ENCODE measurements at regions not wholly inside any gene's neighbourhood (a gene's known extent, or its start where the extent isn't known, plus 50 kb on each side); places are given as distances from the start of the nearest gene placed in this dataset.

DNA sequence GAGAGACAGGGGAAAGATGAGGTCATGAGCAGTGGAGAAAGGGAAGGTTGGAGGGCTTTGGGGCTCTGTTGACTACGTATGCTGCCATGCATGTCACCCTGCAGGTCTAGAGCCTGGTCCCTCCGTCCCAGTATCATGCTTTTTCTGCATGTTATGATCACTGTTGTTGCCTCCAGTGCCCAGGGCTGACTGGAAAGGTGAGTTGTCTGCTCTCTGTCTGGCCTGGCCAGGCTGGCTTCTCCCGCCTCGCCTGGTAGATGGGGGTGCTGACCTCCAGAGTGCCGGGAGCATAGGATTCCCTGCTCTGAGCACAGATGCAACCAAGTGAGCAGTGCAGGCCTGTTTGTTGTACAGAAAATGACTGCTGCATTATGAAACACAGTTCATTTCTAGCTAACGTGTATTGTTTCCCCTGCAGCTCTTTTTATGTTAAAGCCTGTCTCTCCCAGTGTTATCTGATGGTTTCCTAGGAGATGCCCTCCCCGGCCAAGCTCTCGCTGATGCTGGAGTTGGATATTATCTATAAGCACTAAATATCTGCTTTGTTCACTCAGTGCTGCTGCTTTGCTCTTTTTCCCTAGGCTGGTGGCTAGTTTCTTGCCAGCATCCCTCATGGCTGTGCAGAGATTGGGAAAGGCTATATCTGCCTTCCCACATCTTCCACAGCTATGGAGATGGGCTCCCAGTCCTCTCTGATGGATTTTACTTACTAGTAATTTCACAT is 158.2 kb downstream of the TDRD15 start:
- no peak for DNase-seq (ENCODE audit: low spot score)

DNA sequence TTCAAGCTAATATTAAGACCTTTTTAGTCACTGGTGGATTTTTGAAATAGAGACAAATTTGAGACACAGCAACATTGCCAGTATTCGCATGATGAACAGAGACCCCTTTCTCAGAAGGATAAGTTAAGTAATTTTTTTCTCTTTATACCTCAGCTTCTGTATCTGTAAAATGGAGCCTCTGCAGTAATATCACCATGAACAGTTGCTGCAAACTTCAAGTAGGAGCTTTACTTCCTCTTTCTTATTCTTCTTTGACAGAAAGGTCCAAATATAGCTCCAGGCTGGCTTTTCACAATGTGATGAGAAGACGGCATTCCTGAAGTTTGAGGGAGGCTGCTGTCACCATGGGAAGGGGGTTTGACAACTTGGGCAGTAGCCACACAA is 158.7 kb downstream of the TDRD15 start:
- DNase-seq (ENCODE audit: low spot score) = no peak

DNA sequence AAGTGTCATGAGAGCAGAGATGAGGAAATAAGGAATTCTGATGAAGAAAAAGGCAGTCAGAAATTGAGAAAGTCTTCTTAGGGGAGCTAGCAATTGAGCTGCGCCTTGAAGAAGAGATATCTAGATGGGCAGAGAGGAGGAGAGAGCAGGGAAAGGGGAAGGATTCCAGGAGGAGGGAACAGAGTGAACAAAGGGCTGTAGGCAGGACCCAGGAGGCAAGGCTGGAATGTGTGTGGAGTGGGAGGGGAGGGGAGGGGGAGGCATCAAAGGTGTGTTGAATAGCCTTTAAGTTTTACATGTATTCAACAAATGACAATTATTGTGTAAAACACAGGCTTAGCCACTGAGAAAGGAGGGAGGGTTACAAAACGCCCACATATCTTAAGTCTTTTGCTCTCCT is 164.5 kb downstream of the TDRD15 start:
- DNase-seq (ENCODE audit: low spot score) = no peak

DNA sequence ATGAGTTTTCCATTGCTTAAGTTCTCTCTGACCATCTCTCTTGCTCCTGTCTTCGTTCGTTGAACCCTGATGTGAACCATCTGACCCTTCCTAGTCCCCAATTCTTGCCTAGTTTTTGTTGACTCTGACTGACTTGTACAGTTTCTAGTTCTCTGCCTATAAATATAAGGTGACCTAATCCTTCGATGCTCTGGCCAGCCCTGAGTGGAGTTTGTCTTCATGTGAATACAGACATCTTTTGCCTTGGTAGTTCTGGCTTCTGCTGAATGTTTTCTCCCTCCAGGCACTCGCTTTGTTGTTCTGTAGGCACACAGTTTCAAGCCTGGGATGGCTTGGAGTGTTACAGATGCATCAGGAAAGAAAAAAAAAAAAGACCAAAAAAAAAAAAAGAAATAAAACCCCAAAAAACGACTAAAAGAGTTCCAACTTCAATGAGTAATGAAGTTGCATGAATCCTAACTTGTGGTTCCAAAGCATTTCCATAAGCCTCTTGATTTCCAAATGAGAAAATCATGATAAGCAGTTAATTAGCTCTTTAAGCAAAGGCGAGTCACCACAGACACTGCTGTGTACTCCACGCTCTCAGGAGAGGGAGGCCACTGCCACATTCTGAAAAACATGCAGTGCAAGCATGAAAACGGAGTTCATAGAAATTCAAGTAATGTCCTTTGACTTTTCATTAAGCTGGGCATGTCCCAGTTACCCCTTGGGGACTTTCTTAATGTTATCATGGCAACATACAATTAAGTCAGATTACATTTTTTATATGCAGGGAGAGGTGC is 165.2 kb downstream of the TDRD15 start:
- DNase-seq (ENCODE audit: low spot score) = no peak

DNA sequence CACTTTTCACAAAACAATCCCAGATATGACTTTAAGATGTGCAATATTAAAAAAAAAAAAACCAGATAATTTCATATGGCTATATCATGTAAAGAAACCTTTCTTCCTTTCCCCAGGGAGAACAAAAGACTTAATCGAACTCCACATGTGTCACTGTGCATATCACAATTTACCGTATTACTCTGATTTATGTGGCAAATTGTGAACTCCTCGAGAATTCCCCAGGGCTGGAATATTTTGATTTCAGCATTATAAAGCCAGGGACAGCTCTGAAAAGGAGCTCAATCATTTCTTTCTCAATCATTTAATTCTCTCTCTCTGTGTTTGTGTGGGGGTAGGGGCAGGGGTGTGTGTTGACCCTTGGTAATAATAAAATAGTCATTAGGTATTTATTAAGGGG is 165.8 kb downstream of the TDRD15 start:
- DNase-seq (ENCODE audit: low spot score) = no peak

DNA sequence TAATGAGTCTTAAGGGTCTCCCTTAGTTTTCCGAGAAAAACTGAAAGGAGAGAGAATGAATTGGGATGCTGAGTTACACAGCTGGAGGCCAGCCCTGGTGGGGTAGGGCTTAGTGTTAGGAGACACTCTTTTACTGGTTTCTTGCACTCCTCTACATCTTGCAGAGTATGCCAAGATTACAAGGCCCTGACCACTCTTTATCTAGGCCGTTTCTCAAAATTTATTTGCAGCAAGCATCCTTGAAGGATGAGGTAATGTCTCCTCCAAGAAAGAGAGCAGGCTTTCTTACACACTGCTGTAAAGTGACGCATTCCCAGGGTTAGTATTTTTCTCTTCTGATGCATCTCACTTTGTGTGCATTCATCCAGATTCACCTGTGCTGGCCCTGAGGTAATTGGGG is 166.2 kb downstream of the TDRD15 start:
- no peak for DNase-seq (ENCODE audit: low spot score)

DNA sequence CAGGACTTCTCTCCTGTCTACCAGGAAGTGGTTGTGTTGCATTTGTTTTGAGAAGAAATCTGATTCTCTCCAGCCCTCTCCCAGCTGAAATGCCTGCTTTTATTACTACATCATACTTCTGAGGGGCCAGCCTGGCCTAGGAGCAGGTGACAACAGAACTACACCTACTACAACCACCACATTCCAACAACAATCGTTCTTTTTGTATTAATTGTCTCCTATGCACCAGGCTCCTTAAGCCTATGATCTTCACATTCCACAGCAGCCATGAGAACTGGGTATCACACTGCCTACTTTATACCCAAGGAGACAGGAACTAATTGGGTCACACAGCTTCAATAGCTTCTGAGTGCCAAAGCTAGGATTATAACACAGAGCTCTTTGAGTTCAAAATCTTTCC is 167.7 kb downstream of the TDRD15 start:
- DNase-seq (ENCODE audit: low spot score) = no peak

DNA sequence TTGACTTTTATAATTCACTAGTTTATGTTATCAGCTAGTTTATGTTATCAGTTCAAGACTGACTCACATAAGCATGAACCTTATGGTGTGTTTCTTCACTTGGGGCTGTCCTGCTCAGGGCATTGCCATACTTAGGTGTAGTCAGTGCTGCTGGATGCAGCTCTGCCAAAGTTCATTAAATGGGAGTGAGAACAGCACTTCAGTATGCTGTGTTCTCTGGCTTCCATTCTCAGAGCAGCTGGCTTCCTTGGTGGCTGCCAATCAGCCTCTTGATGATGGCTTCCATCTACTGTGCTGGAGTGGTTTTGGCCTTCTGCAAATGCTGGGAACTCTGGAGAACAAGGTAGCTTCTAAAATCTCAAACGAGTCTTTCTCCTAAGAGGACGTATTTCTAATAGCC is 170.7 kb downstream of the TDRD15 start:
- no peak for DNase-seq (ENCODE audit: low spot score)

DNA sequence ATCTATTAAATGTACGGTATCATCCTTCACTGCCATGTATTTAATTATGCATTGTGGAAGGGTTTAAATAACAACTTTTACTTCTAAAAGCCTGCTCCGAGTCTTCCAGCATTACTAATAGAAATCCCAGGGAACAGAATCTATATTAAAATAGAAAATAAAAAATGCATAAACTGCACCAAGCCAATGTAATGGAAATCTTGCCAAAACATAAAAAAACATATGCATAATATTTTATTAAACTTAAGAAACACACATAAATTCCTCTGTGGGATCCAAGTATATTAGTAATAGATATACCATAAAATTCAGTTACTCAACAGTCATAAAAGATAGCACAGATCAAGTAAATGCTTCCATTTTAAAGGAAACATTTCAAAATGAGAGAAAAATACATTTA is 175.6 kb downstream of the TDRD15 start:
- DNase-seq (ENCODE audit: low spot score) = no peak

DNA sequence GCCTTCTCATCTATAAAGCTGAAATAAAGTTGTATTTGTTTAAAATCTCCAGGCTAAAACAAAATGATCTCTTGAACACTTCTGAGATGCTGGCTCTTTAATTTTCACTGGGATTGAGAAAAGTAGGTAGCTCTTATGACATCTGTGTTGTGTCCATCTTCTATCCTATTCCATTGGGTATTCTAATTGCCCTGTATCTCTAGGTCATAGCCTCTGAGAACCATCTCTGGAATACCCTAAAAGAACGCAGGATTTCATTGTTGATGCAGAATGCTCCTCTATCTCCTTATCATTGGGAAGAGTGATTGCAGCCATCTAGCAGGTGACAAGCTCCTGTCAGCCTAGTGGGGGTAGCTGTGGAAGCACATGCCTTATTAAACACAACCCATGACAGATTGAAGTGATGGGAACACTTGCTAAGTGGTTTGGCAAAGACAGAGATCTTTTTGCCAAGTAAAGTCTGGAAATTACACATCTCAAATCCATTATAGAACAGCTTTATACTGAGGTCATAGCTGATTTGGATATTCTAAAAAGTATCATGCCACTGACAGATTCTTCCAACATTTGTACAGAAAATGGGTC is 178.2 kb downstream of the TDRD15 start:
- no peak for DNase-seq (ENCODE audit: low spot score)

DNA sequence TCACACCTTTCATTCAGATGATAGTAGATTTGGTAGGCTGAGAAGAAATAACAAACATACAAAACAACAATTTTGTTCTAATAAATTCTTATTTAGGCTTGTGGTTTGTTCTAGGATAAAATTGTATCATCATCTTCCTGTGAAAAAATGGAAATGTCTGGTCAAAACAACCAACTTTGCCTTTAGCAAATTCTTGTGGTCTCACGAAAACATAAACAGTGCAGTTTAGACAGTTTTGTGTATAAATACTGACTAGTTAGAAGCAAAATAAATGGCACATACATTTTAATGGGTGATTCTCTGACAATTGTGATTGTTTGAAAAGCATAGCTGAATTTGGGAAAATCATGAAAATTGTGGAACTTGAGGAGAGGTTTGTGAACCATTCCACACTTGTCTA is 180.1 kb downstream of the TDRD15 start:
- no peak for DNase-seq (ENCODE audit: low spot score)

DNA sequence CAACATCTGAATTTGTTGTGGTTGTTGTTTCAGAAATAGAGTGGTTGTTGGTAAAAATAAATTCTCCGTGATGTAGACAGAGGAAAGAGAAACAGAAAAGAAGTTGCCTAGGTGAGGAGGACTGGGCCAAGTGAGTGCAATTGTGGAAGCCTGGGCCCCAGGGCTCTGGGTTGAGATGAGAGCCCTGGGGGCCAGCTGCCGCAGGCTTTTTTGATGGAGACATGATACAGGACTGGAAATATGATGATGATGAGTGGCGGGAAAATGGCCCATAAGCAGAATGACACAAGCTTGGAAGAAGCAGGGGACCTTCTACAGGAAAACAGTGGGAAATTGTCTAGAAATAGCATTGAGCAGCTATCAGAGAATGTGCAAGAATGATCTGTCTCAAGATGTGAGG is 181.8 kb downstream of the TDRD15 start:
- no peak for DNase-seq (ENCODE audit: low spot score)

DNA sequence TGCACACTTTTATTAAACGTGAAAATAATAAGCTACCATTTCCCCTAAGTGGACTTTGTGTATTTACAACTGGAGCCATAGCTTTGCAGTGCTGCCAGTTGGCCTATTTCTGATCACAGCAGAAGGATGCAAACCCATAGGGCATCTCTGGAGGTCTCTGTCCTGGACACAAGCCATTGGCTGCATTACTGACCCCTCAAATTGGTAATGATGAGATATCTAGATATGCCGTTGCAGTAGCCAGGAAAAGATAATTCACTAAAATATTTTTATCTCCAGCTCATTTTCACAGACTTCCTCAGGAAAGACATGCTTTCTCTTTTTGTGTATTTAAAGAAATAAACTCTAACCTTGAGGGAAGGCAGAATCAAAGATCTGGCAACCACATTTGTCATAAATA is 182.5 kb downstream of the TDRD15 start:
- DNase-seq (ENCODE audit: low spot score) = no peak

DNA sequence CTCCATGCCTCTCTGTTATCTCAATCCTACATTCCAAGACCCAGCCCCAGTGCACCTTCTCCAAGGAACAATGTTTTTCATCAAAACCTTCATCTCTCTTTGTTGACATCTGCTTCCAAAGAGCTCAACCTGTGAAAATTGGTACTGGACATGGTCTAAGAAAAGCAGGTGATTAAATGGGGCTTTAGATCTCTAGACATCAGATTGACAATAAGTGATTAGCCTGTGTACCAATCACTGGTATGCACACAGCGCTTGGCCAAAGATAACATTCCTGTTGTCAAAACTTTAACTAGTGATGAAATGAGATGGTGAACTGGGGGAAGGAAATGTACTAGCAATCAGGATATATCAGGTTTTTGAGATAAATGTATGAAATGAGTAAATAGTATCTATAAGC is 183.3 kb downstream of the TDRD15 start:
- DNase-seq (ENCODE audit: low spot score) = no peak

DNA sequence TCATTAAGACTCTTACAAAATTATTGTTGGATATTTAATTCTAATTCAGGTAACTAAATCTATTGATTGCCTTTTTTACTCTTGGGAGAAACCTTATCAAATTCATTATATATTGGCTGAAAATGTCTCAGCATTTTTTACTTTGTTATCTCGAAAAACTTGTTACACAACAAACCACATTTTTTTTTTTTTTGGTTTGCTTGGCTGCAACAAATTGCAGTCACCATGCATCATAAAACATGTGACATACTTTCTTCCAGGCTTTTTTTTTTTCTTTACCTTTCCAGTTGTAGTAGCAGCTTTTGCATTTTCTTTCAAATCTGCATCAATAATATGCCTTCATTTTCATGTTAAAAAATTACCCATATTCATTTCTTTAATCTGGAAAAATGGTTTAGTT is 186.7 kb downstream of the TDRD15 start:
- no peak for DNase-seq (ENCODE audit: low spot score)

DNA sequence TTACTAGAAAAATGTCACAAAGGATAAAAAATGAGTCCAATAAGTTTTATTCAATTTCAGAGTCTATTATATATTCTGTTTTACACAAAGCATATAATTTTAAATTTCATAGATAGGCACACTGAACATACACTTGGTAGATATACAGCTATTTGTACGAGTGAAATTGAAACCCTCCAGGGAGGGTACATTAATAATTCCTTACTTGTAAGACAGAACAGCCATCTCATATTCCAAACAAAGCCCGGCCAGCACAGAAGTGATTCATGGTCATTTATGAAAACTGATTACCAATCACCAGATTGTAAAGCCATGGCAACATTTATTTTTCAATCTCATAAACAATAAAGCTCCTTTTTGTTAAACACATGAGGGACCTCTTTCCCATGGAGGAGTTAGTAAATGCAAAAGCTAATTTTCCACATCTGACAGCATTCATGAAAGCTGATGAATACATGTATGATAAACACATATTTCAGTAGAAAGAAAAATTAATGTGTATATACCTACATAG is 190.6 kb downstream of the TDRD15 start:
- no peak for DNase-seq (ENCODE audit: low spot score)

DNA sequence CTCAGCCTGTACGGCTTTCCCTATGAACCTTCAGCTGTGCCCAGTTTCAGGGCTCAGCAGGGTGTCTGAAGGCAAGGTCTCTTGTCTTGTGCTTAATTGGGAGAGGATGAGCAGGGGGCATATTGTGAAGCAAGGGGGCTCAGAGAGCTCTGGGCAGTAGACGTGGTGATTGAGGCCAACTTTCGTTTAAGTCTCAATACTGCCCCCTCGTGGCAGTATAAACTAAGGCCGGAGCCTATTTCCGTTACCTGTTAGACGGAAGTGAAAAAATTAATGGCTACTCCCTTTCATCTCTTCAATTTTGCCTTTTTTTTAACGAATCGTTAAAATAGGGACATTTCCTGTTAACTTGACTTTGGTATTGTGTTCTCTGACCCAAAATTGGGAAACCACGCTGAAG is 193.4 kb downstream of the TDRD15 start:
- peak; percentile 47 for DNase-seq (ENCODE audit: low spot score)

DNA sequence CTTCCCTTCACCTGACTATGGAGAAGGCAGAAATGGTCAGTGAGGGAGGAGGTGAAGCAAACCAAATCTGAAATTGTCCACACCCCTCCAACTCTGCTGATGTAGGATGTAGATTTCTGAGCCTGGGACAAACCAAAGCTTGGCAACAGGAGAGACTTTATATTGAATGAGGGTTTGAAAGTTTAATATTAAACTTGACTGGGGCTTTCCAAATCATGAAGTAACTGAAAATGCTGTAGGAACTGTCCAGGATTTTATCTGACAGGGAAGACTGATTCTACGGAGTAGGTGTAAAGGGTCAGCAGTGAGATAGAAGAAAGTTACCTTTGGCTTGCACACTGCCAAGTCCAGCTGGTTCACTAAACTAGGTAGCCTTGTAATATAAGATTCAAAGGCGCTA is 194.5 kb downstream of the TDRD15 start:
- no peak for DNase-seq (ENCODE audit: low spot score)

DNA sequence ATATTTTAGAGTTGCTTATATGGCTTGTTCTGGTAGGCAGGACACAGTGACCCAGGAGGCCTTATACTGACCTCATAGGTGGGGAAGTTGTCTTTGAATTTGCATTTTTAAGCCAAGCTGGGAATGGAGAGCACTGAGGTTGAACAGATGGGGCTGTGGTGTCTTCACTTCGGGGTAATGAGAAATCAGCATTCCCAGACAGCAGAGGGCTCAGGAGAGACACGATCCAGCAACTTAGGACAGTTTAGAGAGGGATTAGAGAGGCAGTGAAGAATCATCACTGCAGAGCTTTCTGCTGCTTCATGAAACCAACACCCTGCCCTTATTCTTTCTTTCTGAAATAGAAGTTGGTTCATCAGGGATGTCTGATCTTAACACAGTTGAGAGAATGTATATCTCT is 202.4 kb downstream of the TDRD15 start:
- no peak for DNase-seq (ENCODE audit: low spot score)

DNA sequence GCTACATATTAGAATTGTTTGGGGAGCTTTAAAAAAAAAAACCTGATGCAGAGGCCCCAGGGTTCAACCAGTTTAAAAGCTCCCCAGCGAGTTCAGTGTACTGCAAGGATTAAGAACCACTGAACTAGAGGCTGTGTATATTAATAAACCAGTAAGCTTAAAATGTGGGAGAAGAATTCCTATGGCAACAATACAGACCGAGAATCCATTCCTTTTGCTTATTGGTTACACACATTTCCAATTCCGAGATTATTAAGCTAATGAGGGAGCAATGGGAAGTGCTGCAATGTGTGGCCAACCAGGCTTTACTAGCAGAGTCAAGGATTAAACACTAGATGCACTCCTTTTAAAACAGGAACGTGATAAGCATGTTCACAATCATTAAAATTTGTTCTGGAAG is 204.4 kb downstream of the TDRD15 start:
- no peak for DNase-seq (ENCODE audit: low spot score)

DNA sequence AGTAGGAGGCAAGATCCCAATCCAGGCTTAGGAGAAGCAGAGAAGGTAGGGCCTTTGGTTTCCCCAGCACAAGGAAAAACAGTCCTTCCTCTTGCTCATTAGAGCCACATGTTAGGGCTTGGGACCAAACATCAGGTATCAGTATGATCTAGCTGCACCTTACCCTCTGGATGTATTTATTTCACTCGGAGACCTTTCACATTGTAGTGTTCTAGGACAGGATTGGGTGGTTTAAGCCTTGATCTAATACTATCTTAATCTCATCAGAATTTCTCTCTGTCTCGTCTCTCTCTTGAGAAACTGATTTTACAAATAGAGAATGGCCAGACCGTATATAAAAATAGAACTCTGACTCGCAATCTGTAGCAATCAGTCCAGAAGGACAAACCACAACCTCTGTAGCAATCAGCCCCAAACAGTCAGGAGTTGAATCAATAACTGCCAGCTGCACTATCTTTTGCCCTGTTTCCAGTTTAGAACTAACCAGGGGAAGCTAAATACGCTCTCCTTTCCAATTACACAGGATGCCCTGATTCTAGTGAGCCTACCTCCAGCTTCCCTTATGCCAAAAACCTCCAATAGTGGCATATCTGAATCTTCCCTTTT is 207.1 kb downstream of the TDRD15 start:
- no peak for DNase-seq (ENCODE audit: low spot score)

DNA sequence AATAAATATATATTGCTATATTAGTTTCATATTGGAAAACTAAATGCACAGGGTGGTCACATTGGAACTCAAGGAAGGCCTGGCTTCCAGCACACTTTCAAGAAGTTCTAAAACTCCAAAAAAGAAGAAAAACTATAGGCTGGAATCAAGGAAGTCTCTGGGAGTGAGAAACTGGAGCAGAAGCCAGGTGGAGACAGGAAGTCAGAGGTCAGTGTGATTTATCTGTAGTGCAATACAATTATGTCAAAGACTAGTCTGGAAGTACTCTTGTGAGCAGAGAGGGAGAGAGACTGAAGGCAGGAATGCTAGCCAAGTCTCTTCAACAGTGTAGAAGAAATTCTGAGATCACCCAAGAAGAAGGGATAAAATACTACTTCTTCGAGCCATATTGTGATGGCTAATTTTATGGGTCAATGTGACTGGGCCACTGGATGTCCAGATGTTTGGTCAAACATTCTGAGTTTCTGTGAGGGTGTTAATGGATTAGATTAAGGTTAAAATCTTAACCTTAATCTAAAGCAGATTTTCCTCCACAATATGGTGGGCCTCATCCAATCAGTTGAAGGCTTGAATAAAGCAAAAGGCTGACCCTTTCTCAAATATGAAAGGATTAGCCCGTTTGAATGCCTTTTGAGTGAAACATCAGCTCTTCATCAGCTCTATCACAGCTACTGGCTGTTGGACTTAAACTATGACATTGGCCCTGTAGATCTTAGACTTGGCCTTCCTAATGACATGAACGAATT is 208.0 kb downstream of the TDRD15 start:
- no peak for DNase-seq (ENCODE audit: low spot score)

Data from SW480 (cell line).